HCT116 (cell line): ENCODE measurements at regions not wholly inside any gene's neighbourhood (a gene's known extent, or its start where the extent isn't known, plus 50 kb on each side); places are given as distances from the start of the nearest gene placed in this dataset.

Source experiments
- ATAC-seq: fragments of 200-7000 bp; cut with Tn5 transposase; 2 replicates; pipeline ENCODE4 v1.9.1; 2020; ENCODE audit warnings: mild to moderate bottlenecking, moderate library complexity
- BruUV-seq: library from RNA; stranded (reverse); fragments of 400-500 nt; replicated peaks from 2 replicates; lab custom pipeline; 2021; lab: Mats Ljungman, UMichigan
- CTCF ChIA-PET: fragments of 300-600 bp; sonication (Branson Sonifier 250); formaldehyde crosslinking; loops from one replicate; lab custom pipeline; 2021; ENCODE audit warnings: antibody characterized with exemption; lab: Charles Lee
- POLR2A ChIA-PET: fragments of 300-600, 350-600 bp; sonication (Branson Sonifier 250); formaldehyde crosslinking; loops from one replicate; lab custom pipeline; 2021; ENCODE audit warnings: antibody characterized with exemption; lab: Charles Lee
- RAD21 ChIA-PET, 2 experiments: fragments of 300-600 bp; sonication (Branson Sonifier 250); formaldehyde crosslinking; loops; one replicate each; lab custom pipeline; 2023; ENCODE audit warnings: low total read pairs in 2 of 2; ENCODE audit not compliant: uncharacterized antibody in 2 of 2, unreplicated experiment in 2 of 2, low non-redundant PET in 1 of 2; lab: Charles Lee
- DNase-seq: peaks from one replicate; pipeline ENCODE4 v3.0.0-alpha.2; 2010; ENCODE audit warnings: low read depth, low spot score
- H2AFZ ChIP-seq: fragments of 200-600 bp; shearing (Covaris generic), sonication (generic); 2 replicates; pipeline ENCODE4 v1.6.1; 2017; ENCODE audit warnings: low read depth, mixed run types, mixed read lengths, antibody characterized with exemption, low read length; ENCODE audit not compliant: poor library complexity, severe bottlenecking
- H3K27ac ChIP-seq: 2 replicates; pipeline ENCODE4 v1.5.1; 2012; ENCODE audit warnings: low read depth, low read length
- H3K27me3 ChIP-seq: fragments of 200-600 bp; sonication (generic); 2 replicates; pipeline ENCODE4 v1.6.1; 2016; ENCODE audit warnings: mixed run types, low read length, mixed read lengths; ENCODE audit not compliant: insufficient read depth
- H3K36me3 ChIP-seq, 2 experiments: fragments of 200-500 bp in 1 of 2; fragments of 200-600 bp in 1 of 2; sonication (Bioruptor generic) in 1 of 2; sonication (generic) in 1 of 2; 2 replicates each; pipeline versions ENCODE4 v1.5.1 to v1.6.1; 2014 to 2016; ENCODE audit warnings: low read length in 2 of 2, inconsistent platforms in 1 of 2, mixed read lengths in 1 of 2, mixed run types in 1 of 2; ENCODE audit not compliant: insufficient read depth in 2 of 2, control insufficient read depth in 1 of 2
- H3K4me1 ChIP-seq, 2 experiments: fragments of 200-600 bp in 1 of 2; sonication (generic) in 1 of 2; 2 replicates each; pipeline versions ENCODE4 v1.5.1 to v1.6.1; 2012 to 2017; ENCODE audit warnings: low read length in 2 of 2, inconsistent platforms in 1 of 2, mild to moderate bottlenecking in 1 of 2, mixed read lengths in 1 of 2, mixed run types in 1 of 2, moderate library complexity in 1 of 2; ENCODE audit not compliant: insufficient read depth in 2 of 2, control insufficient read depth in 1 of 2
- H3K4me2 ChIP-seq: fragments of 200-600 bp; sonication (generic); 2 replicates; pipeline ENCODE4 v1.6.1; 2017; ENCODE audit warnings: mixed run types, low read length, mixed read lengths
- H3K4me3 ChIP-seq, 2 experiments: fragments of 200-600 bp in 1 of 2; sonication (generic) in 1 of 2; replicated peaks in 1 of 2; 2 replicates each; pipeline ENCODE4 v1.5.1; 2011 to 2016; ENCODE audit warnings: low read length in 2 of 2, control low read depth in 1 of 2, low read depth in 1 of 2, mild to moderate bottlenecking in 1 of 2, mixed read lengths in 1 of 2, mixed run types in 1 of 2
- H3K79me2 ChIP-seq: fragments of 200-600 bp; sonication (generic); 2 replicates; pipeline ENCODE4 v1.6.1; 2017; ENCODE audit warnings: mild to moderate bottlenecking, mixed run types, low read length, moderate library complexity, mixed read lengths; ENCODE audit not compliant: insufficient read depth
- H3K9ac ChIP-seq: fragments of 200-600 bp; sonication (generic); 2 replicates; pipeline ENCODE4 v1.6.1; 2016; ENCODE audit warnings: low read length, mixed read lengths
- H3K9me2 ChIP-seq: fragments of 200-600 bp; sonication (generic), shearing (Covaris generic); 2 replicates; pipeline ENCODE4 v1.6.1; 2017; ENCODE audit warnings: mixed run types, mild to moderate bottlenecking, moderate library complexity; ENCODE audit not compliant: insufficient read depth
- H3K9me3 ChIP-seq, 2 experiments: fragments of 200-500 bp in 1 of 2; fragments of 200-600 bp in 1 of 2; sonication (Bioruptor generic) in 1 of 2; sonication (generic) in 1 of 2; 2 replicates each; pipeline ENCODE4 v1.6.1; 2014 to 2017; ENCODE audit warnings: low read length in 2 of 2, mixed read lengths in 2 of 2, inconsistent platforms in 1 of 2, low read depth in 1 of 2, mild to moderate bottlenecking in 1 of 2, mixed run types in 1 of 2, moderate library complexity in 1 of 2; ENCODE audit not compliant: control insufficient read depth in 1 of 2, insufficient read depth in 1 of 2
- H4K20me1 ChIP-seq: fragments of 200-600 bp; sonication (generic), shearing (Covaris generic); 2 replicates; pipeline ENCODE4 v1.6.1; 2017; ENCODE audit warnings: mixed run types, mild to moderate bottlenecking, moderate library complexity; ENCODE audit not compliant: insufficient read depth
- ATF3 ChIP-seq: IDR thresholded peaks from 2 replicates; pipeline ENCODE4 v1.6.1; 2012
- CBX3 ChIP-seq: IDR thresholded peaks from 2 replicates; pipeline ENCODE4 v1.6.1; 2012; ENCODE audit warnings: low read depth
- ELF1 ChIP-seq: IDR thresholded peaks from 2 replicates; pipeline ENCODE4 v1.6.1; 2012; ENCODE audit warnings: low read depth, borderline replicate concordance
- EZH2 ChIP-seq: fragments of 200-600 bp; sonication (generic); IDR thresholded peaks from 2 replicates; pipeline ENCODE4 v1.6.1; 2017; ENCODE audit warnings: antibody characterized with exemption, mixed run types
- EZH2phosphoT487 ChIP-seq: fragments of 200-600 bp; IDR thresholded peaks from 2 replicates; pipeline ENCODE4 v1.6.1; 2018; ENCODE audit warnings: antibody characterized with exemption, borderline replicate concordance
- FOSL1 ChIP-seq: IDR thresholded peaks from 2 replicates; pipeline ENCODE4 v1.6.1; 2012; ENCODE audit warnings: low read depth
- MAX ChIP-seq: IDR thresholded peaks from 2 replicates; pipeline ENCODE4 v1.6.1; 2012
- POLR2A ChIP-seq: IDR thresholded peaks from 2 replicates; pipeline ENCODE4 v1.7.0; 2011; ENCODE audit warnings: borderline replicate concordance; ENCODE audit not compliant: insufficient read depth, insufficient read length; ENCODE audit errors: extremely low read depth
- POLR2AphosphoS5 ChIP-seq: IDR thresholded peaks from 2 replicates; pipeline ENCODE4 v1.6.1; 2011; ENCODE audit warnings: mild to moderate bottlenecking, low read depth, low read length, moderate library complexity
- RAD21 ChIP-seq: IDR thresholded peaks from 2 replicates; pipeline ENCODE4 v1.6.1; 2012; ENCODE audit warnings: low read depth, mild to moderate bottlenecking
- REST ChIP-seq: IDR thresholded peaks from 2 replicates; pipeline ENCODE4 v1.6.1; 2012; ENCODE audit warnings: low read depth
- SIN3A ChIP-seq: IDR thresholded peaks from 2 replicates; pipeline ENCODE4 v1.6.1; 2012; ENCODE audit warnings: low read depth
- SP1 ChIP-seq: IDR thresholded peaks from 2 replicates; pipeline ENCODE4 v1.6.1; 2012; ENCODE audit warnings: low read depth
- SRF ChIP-seq: IDR thresholded peaks from 2 replicates; pipeline ENCODE4 v1.6.1; 2012; ENCODE audit warnings: low read depth
- TCF7L2 ChIP-seq: IDR thresholded peaks from 2 replicates; pipeline ENCODE4 v1.7.0; 2011; ENCODE audit warnings: borderline replicate concordance, inconsistent platforms; ENCODE audit not compliant: insufficient read depth, insufficient read length; ENCODE audit errors: extremely low read depth
- YY1 ChIP-seq: IDR thresholded peaks from 2 replicates; pipeline ENCODE4 v1.6.1; 2011; ENCODE audit warnings: low read length, low read depth, moderate library complexity, mild to moderate bottlenecking; ENCODE audit not compliant: insufficient replicate concordance; ENCODE audit errors: extremely low read depth
- ZFX ChIP-seq: fragments of 450-650 bp; IDR thresholded peaks from 2 replicates; pipeline ENCODE4 v1.6.1; 2017
- ZNF274 ChIP-seq: fragments of 200-500 bp; sonication (Bioruptor generic); IDR thresholded peaks from 2 replicates; pipeline ENCODE4 v1.6.1; 2014; ENCODE audit warnings: mild to moderate bottlenecking, low read depth, low read length, inconsistent platforms
- intact Hi-C: fragments of 100-400 bp; cut with micrococcal nuclease; formaldehyde crosslinking; loops from 2 replicates; pipeline ENCODE4 v1.10.0; 2022

- Histone ChIP-seq H3K4me2 (no peak overlapping the region), H3K27ac (no peak overlapping the region), H3K4me3 (no peak overlapping the region), H3K9me3 (peaks cover 3 to 10% of the 10 kb centered on the region in 2 experiments; a peak in 2 of 4 replicates), H3K27me3 (no peaks in the 10 kb centered on the region), H3K36me3 (no peaks in the 10 kb centered on the region)
- no peak for ATAC-seq
- CTCF ChIA-PET, result no interaction called here
- no peak for TF ChIP-seq POLR2A
- no peak for TF ChIP-seq ELF1
- no peak for TF ChIP-seq RAD21
- no peak for TF ChIP-seq CBX3
- TF ChIP-seq TCF7L2, result no peak
- TF ChIP-seq, all 23 proteins: peak for 0
- H3K4me1 ChIP-seq, result no peaks in the 10 kb centered on the region
- no peaks in the 10 kb centered on the region for H4K20me1 ChIP-seq
- no peak for DNase-seq
- no peak overlapping the region for H3K9ac ChIP-seq
- intact Hi-C loops, result no loop called here
- H2AFZ ChIP-seq, result no peak overlapping the region
- ChIA-PET RAD21 (no interaction called here), POLR2A (no interaction called here)
- no peaks in the 10 kb centered on the region for H3K79me2 ChIP-seq
- H3K9me2 ChIP-seq, result no peaks in the 10 kb centered on the region
- BruUV-seq, result no TSS peak
These were observed 484.5 kb downstream of the TAFA4 start for GRCh38 chr3:68447885-68448284.

GRCh38 chr3:68441054-68441453, 491.3 kb downstream of the TAFA4 start:
- Histone ChIP-seq H3K36me3 (no peaks in the 10 kb centered on the region), H3K4me2 (no peak overlapping the region), H2AFZ (no peak overlapping the region), H3K9me2 (no peaks in the 10 kb centered on the region), H3K4me1 (no peaks in the 10 kb centered on the region), H3K9ac (no peak overlapping the region), H4K20me1 (no peaks in the 10 kb centered on the region), H3K27me3 (no peaks in the 10 kb centered on the region), H3K9me3 (peaks cover 5 to 8% of the 10 kb centered on the region in 2 experiments; a peak in 2 of 4 replicates), H3K79me2 (no peaks in the 10 kb centered on the region), H3K27ac (no peak overlapping the region), H3K4me3 (no peak overlapping the region)
- ChIA-PET CTCF (no interaction called here), RAD21 (no interaction called here), POLR2A (no interaction called here)
- intact Hi-C loops, result no loop called here
- DNase-seq (no peak), ATAC-seq (no peak)
- no TSS peak for BruUV-seq
- TF ChIP-seq YY1, result no peak
- TF ChIP-seq ZNF274, result no peak
- TF ChIP-seq SRF, result no peak
- no peak for TF ChIP-seq SP1
- TF ChIP-seq ATF3, result no peak
- TF ChIP-seq REST, result no peak
- TF ChIP-seq EZH2phosphoT487, result no peak
- TF ChIP-seq ELF1, result no peak
- TF ChIP-seq ZFX, result no peak
- no peak for TF ChIP-seq CBX3
- TF ChIP-seq RAD21, result no peak
- TF ChIP-seq POLR2A, result no peak
- TF ChIP-seq FOSL1, result no peak
- no peak for TF ChIP-seq EZH2
- TF ChIP-seq POLR2AphosphoS5, result no peak
- no peak for TF ChIP-seq MAX
- TF ChIP-seq SIN3A, result no peak
